ENCODE measurements at regions not wholly inside any gene's neighbourhood (a gene's known extent, or its start where the extent isn't known, plus 50 kb on each side); places are given as distances from the start of the nearest gene placed in this dataset.
"Not testable (repeated sequence)": the region's sequence is repeated elsewhere in the genome, so short reads cannot be mapped to it uniquely, and the experiment has no call there.

- no peak for DNase-seq
Measured at GRCh38 chr18:1048032-1048431, 143.4 kb downstream of the ADCYAP1 start.

- no peak for DNase-seq
Measured at GRCh38 chr18:1049173-1049572, 144.5 kb downstream of the ADCYAP1 start.

GRCh38 chr18:1050012-1050657 lies 145.5 kb downstream of the ADCYAP1 start:
- DNase-seq: no peak

GRCh38 chr18:1052301-1052700 lies 147.6 kb downstream of the ADCYAP1 start:
- DNase-seq: no peak

- no peak for DNase-seq
Measured at GRCh38 chr18:1053331-1054315, 149.0 kb downstream of the ADCYAP1 start.

GRCh38 chr18:1056404-1056803 lies 151.7 kb downstream of the ADCYAP1 start:
- no peak for DNase-seq

GRCh38 chr18:1057367-1057766 lies 152.7 kb downstream of the ADCYAP1 start:
- DNase-seq: no peak

- DNase-seq: no peak
Measured at GRCh38 chr18:1062588-1062987, 157.9 kb downstream of the ADCYAP1 start.

GRCh38 chr18:1075322-1075721 lies 170.7 kb downstream of the ADCYAP1 start:
- no peak for DNase-seq

GRCh38 chr18:1075876-1076275 lies 171.2 kb downstream of the ADCYAP1 start:
- DNase-seq: no peak

- DNase-seq: no peak
Measured at GRCh38 chr18:1078301-1078700, 173.6 kb downstream of the ADCYAP1 start.

GRCh38 chr18:1083675-1084074 lies 179.0 kb downstream of the ADCYAP1 start:
- DNase-seq: not testable (repeated sequence)

- no peak for DNase-seq
Measured at GRCh38 chr18:1090758-1091157, 186.1 kb downstream of the ADCYAP1 start.

- DNase-seq: no peak
Measured at GRCh38 chr18:1092228-1092627, 187.6 kb downstream of the ADCYAP1 start.

- DNase-seq: no peak
Measured at GRCh38 chr18:1094409-1094808, 189.7 kb downstream of the ADCYAP1 start.

GRCh38 chr18:1097991-1098735 lies 193.5 kb downstream of the ADCYAP1 start:
- not testable (repeated sequence) for DNase-seq

- DNase-seq: no peak
Measured at GRCh38 chr18:1102848-1103247, 198.2 kb downstream of the ADCYAP1 start.

GRCh38 chr18:1103537-1103936 lies 198.9 kb downstream of the ADCYAP1 start:
- no peak for DNase-seq

- DNase-seq: no peak
Measured at GRCh38 chr18:1104181-1104881, 199.7 kb downstream of the ADCYAP1 start.

GRCh38 chr18:1124495-1124894 lies 219.8 kb downstream of the ADCYAP1 start:
- DNase-seq: no peak

- DNase-seq: no peak
Measured at GRCh38 chr18:1133541-1133940, 228.9 kb downstream of the ADCYAP1 start.

GRCh38 chr18:1147730-1148129 lies 243.1 kb downstream of the ADCYAP1 start:
- DNase-seq: no peak

GRCh38 chr18:1149709-1150108 lies 245.0 kb downstream of the ADCYAP1 start:
- no peak for DNase-seq
